ENCODE measurements at regions not wholly inside any gene's neighbourhood (a gene's known extent, or its start where the extent isn't known, plus 50 kb on each side); places are given as distances from the start of the nearest gene placed in this dataset.

- no peak overlapping the region for H3K27ac ChIP-seq
- ATAC-seq (ENCODE audit: low FRiP score in 2 of 2) (no peak), DNase-seq (no peak)
- no peaks in the 10 kb centered on the region for H3K27me3 ChIP-seq
- TF ChIP-seq POLR2AphosphoS5 (IDR thresholded peaks at IDR 0.05) (no peak), POLR2A (IDR thresholded peaks at IDR 0.05) (no peak), CTCF (IDR thresholded peaks at IDR 0.05) (no peak), EP300 (IDR thresholded peaks at IDR 0.05) (no peak)
- H3K36me3 ChIP-seq, result no peaks in the 10 kb centered on the region
- H3K4me1 ChIP-seq, result no peaks in the 10 kb centered on the region
- peaks cover 0 to 3% (median 0%) of the 10 kb centered on the region in 4 donors for H3K9me3 ChIP-seq
- WGBS, 2 donors, result 90 to 95% methylated on average over 7 to 8 of the region's 8 CpGs
- no peak overlapping the region for H3K4me3 ChIP-seq
These were observed 440.4 kb downstream of the BUD13 start for GRCh38 chr11:116332391-116332790.

GRCh38 chr11:116331381-116331780 lies 441.4 kb downstream of the BUD13 start:
- ATAC-seq (ENCODE audit: low FRiP score in 2 of 2) (no peak), DNase-seq (no peak)
- no peaks in the 10 kb centered on the region for H3K9me3 ChIP-seq
- no peaks in the 10 kb centered on the region for H3K4me1 ChIP-seq
- WGBS, 2 donors, result 61 to 80% methylated on average over 4 of the region's 4 CpGs
- no peaks in the 10 kb centered on the region for H3K27me3 ChIP-seq
- H3K4me3 ChIP-seq, result no peak overlapping the region
- no peak overlapping the region for H3K27ac ChIP-seq
- no peaks in the 10 kb centered on the region for H3K36me3 ChIP-seq
- no peak for TF ChIP-seq CTCF (IDR thresholded peaks at IDR 0.05)
- no peak for TF ChIP-seq EP300 (IDR thresholded peaks at IDR 0.05)
- no peak for TF ChIP-seq POLR2AphosphoS5 (IDR thresholded peaks at IDR 0.05)

GRCh38 chr11:116330439-116331185 lies 442.2 kb downstream of the BUD13 start:
- H3K36me3 ChIP-seq, result no peaks in the 10 kb centered on the region
- no peaks in the 10 kb centered on the region for H3K9me3 ChIP-seq
- 87 to 100% methylated on average over 4 to 7 of the region's 7 CpGs for WGBS, 2 donors
- H3K27ac ChIP-seq, result no peak overlapping the region
- DNase-seq (peak in 1 of 2 donors; percentile 22), ATAC-seq (ENCODE audit: low FRiP score in 2 of 2) (no peak)
- no peaks in the 10 kb centered on the region for H3K27me3 ChIP-seq
- no peak overlapping the region for H3K4me3 ChIP-seq
- no peaks in the 10 kb centered on the region for H3K4me1 ChIP-seq
- TF ChIP-seq CTCF (IDR thresholded peaks at IDR 0.05), result no peak
- no peak for TF ChIP-seq EP300 (IDR thresholded peaks at IDR 0.05)
- no peak for TF ChIP-seq POLR2AphosphoS5 (IDR thresholded peaks at IDR 0.05)
- no peak for TF ChIP-seq POLR2A (IDR thresholded peaks at IDR 0.05)

GRCh38 chr11:116329354-116330090 lies 443.3 kb downstream of the BUD13 start:
- no peaks in the 10 kb centered on the region for H3K27me3 ChIP-seq
- no peak overlapping the region for H3K4me3 ChIP-seq
- 80 to 84% methylated on average over 9 of the region's 9 CpGs for WGBS, 2 donors
- no peaks in the 10 kb centered on the region for H3K36me3 ChIP-seq
- DNase-seq (no peak), ATAC-seq (ENCODE audit: low FRiP score in 2 of 2) (no peak)
- H3K27ac ChIP-seq, result no peak overlapping the region
- H3K4me1 ChIP-seq, result no peaks in the 10 kb centered on the region
- H3K9me3 ChIP-seq, result no peaks in the 10 kb centered on the region
- no peak for TF ChIP-seq CTCF (IDR thresholded peaks at IDR 0.05)
- TF ChIP-seq POLR2A (IDR thresholded peaks at IDR 0.05), result no peak
- TF ChIP-seq EP300 (IDR thresholded peaks at IDR 0.05), result no peak
- TF ChIP-seq POLR2AphosphoS5 (IDR thresholded peaks at IDR 0.05), result no peak
